CD1c-positive myeloid dendritic cell (primary cell): ENCODE measurements at regions not wholly inside any gene's neighbourhood (a gene's known extent, or its start where the extent isn't known, plus 50 kb on each side); places are given as distances from the start of the nearest gene placed in this dataset.

ENCODE experiments used
- DNase-seq: peaks from one replicate; pipeline ENCODE4 v3.0.0-alpha.2; 2016; ENCODE audit errors: extremely low spot score

GRCh38 chr5:82358457-82358856 lies 80.3 kb upstream of the RPS23 start:
- DNase-seq = no peak

DNA sequence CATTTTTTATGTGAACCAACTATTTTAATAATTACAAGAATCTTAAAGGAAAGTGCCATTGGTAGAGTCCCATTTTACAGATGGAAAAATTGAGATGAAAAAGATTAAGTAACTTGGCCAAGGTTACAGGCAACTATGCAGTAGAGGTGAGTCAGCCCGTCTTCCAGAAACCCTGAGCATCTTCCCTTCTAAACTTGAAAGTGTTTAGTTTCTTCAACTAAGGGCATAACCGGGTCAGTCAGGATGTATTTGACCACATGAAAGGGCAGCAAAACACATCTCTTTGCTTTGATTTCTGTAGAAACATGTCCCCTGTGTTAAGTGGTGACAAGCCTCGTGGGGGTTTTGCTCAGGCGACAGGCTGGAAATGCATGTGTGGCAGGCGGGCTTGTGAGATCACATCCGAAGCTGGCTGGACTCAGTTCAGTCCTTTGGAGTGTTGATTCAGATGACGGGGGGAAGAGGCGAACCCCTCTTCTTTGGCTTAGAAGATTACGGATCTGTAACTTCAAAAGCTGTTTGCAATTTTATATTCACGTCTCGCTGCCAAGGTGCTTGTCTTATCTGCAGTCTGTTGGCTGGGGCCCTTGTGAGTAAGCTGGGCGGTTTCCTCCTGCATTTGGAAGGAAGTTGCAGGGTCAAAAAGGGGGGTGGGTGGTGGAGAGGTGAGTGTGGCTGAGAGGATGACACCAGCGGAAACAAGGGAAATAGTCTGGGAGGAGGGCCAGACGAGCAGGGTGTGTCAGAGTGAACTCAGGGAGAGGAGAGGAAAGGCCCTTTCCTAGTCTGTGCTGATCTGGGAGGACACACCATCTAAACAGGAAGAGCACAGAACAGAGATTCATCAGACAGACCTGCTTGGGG lies 78.9 kb upstream of the RPS23 start:
- DNase-seq = peak; percentile 34

DNA sequence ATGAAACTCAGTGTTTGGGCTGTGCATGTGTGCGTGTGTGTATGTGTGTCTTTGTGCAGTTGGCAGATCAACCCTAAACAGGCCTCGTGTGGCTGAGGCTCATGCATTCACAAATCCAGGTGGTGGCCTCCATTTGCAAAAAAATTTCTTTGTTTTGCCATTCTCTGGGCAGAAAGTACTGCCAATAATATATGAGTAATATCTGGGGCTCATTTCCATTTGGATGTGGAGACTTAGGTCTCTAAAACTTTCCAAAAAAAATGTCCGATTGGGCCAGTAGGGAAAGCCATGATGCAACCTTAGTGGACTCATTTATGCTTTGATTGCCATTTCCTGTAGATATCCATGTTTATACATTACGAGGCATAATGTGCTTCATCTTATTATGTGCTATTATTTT lies 77.9 kb upstream of the RPS23 start:
- no peak for DNase-seq

DNA sequence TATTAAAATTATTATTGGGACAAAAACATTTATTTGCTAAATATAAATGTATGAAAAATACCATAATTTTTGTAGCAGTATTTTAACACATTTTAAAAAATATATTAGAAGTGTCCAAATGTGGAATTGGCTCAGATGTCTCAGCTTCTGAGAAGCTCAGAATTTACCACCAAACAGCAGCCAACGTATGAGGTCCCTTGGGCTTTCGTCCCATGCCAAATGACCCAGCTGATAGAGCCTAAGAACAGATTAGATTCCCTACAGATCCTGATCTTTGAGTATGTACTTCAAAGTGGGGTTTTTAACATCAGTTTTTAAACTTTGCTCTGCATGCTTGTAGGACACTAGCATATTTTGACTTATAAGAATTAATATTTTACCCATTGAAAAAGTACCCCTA lies 77.3 kb upstream of the RPS23 start:
- DNase-seq = no peak

DNA sequence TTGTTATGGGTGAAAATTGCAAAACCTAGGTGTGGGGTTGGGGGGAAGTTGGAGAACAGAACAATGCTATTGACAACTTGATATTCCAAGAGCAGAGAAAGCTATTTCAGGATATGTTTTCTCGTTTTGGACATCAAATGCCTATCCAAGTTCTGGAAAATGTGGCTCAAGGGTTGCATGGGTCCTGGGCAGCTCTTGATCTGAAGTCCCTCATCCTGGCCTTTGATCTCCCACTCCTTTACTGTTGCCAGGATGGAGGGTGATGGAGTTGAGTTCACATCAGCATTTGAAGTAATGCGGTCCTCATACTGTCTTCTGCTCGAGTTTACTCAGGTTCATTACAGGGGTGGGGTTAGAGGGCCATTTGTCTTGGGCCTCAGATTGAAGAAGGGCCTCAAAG lies 76.9 kb upstream of the RPS23 start:
- DNase-seq = no peak

DNA sequence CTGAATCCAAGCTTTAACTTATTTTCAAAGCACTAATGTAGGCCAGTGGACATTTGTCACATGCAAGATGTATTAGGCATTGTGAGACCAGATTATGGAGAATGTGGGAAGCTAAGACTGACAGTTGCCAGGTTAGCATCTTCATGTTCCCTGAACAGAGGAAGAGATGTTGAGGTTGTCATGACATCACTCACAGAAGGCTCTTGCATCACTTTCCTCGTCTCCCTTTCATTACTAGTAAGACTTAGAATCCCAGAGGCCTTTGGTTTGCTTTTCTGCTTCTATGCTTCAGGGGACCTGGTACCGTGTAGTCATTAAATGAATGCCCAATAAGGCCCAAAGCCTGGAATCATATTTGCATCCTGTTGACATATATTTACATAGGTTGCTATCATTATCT lies 76.4 kb upstream of the RPS23 start:
- DNase-seq = no peak

- DNase-seq = no peak
Measured at GRCh38 chr5:82353522-82353921, 75.4 kb upstream of the RPS23 start.

GRCh38 chr5:82352146-82352791 lies 74.1 kb upstream of the RPS23 start:
- no peak for DNase-seq

GRCh38 chr5:82351754-82352145 lies 73.6 kb upstream of the RPS23 start:
- peak; percentile 65 for DNase-seq

- DNase-seq = no peak
Measured at GRCh38 chr5:82351297-82351696, 73.1 kb upstream of the RPS23 start.

GRCh38 chr5:82349652-82350051 lies 71.5 kb upstream of the RPS23 start:
- DNase-seq = peak; percentile 32

- no peak for DNase-seq
Measured at GRCh38 chr5:82348784-82349425, 70.8 kb upstream of the RPS23 start.

DNA sequence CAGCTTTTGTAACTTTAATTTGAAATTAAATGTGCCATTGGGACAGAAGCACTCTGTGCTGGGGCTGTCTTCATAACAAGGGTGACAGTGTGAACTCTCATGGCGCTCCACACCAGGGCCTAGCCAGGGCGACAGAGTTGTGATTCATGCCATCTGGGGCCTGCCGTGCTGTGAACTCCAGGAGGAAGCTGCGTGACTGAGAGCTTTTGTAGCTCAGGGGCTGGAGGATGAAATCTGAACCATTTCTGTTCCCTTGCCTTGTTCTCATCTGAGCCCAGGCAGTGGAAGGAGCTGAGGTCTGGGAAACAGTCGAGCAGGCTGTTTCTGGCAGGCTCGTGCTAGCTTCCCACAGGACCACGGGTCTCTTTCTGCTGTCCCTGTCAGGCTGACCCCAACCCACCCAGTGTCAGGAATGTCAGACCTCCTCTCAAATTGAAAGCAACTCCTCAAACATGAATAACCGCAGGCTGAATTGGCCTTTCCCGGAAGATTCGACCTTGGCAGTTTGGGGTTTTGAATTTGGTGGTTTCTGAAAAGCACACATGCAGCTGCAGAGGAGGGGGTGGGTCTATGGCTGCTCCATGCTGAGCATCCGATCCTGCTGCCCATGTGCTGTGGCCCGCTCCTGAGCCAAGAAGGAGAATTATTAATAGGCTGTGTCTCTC lies 69.2 kb upstream of the RPS23 start:
- no peak for DNase-seq

DNA sequence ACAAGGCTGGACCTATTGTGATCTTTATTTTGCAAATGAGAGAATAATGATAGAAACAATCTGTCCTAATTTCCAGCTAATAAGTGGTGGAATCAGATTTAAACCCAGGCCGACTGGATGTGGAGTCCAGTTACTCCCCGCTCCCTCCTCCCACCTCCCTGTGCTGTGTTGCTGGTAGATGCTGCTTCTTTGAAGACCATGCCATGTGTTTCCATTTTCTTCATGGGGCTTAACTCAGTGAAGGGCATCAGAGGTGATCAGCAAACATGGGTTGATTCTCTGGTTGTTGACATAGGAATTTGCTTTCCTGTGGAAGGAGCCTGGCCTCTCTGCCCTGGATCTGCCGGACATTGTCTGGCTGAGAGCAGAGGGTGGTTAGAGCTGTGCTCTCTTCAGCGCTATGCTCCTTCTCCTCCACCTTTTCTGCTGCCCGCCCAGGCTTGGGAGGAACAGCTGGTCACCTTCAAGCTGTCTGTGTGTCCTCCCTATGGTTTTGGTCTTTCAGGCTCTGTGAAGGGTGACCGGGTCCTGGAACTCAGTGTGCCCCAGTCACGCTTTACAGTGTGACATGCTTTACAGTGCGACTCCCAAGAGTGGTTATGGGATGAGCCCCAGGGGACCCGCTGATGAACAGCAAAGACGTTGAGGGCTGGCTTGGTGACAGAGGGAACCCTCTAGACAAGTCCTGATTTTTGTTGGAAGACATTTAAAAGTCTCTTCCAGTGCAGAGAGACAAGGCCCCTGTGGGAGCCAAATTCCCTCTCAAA lies 68.4 kb upstream of the RPS23 start:
- no peak for DNase-seq

GRCh38 chr5:82345108-82345507 lies 67.0 kb upstream of the RPS23 start:
- no peak for DNase-seq

DNA sequence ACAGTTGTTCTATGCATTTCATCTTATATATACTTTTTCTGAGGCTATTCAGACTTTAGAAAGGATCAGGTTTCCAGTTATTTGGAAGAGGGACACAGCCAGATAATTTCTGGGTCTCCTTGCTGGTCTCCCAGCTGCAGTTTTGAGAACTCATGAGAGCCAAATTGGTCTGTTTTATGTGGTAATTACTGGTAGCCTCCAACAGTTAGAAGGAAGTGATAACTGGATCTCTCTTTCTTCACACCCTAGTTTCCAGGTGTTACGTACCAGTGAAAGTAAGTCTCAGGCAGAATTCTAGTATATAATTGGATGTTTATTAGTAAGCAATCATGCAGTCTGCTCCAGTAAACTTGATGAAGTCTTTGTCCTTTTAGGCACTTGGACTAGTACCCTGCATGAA lies 63.2 kb upstream of the RPS23 start:
- DNase-seq = no peak

- no peak for DNase-seq
Measured at GRCh38 chr5:82340799-82341198, 62.6 kb upstream of the RPS23 start.

DNA sequence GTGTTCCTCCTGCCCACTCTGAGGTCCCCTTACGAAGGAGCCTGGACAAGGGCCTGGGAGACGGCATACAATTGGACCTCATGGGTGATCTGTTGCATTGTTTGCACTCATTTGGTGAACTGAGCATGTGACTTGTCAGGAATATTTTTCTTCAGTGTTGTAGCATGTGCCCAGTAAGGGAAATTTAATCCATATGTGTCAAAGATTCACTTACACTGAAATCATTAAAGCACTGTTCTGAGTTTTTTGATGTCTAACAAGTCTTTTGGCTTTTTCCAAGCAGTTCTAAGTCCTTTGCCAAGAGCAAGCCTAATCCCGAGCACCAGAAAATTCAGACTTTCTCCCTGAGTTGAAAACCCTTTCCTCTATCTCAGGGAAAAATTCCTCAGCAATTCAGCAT lies 61.6 kb upstream of the RPS23 start:
- no peak for DNase-seq

GRCh38 chr5:82338771-82339373 lies 60.7 kb upstream of the RPS23 start:
- no peak for DNase-seq

GRCh38 chr5:82336959-82337351 lies 58.8 kb upstream of the RPS23 start:
- no peak for DNase-seq

- DNase-seq = no peak
Measured at GRCh38 chr5:82336226-82336958, 58.2 kb upstream of the RPS23 start.
